ENCODE measurements at regions not wholly inside any gene's neighbourhood (a gene's known extent, or its start where the extent isn't known, plus 50 kb on each side); places are given as distances from the start of the nearest gene placed in this dataset.
"Not testable (repeated sequence)": the region's sequence is repeated elsewhere in the genome, so short reads cannot be mapped to it uniquely, and the experiment has no call there.

- DNase-seq (ENCODE audit: low spot score): no peak
These were observed 420.6 kb downstream of the RAB38 start for GRCh38 chr11:87754685-87755084.

DNA sequence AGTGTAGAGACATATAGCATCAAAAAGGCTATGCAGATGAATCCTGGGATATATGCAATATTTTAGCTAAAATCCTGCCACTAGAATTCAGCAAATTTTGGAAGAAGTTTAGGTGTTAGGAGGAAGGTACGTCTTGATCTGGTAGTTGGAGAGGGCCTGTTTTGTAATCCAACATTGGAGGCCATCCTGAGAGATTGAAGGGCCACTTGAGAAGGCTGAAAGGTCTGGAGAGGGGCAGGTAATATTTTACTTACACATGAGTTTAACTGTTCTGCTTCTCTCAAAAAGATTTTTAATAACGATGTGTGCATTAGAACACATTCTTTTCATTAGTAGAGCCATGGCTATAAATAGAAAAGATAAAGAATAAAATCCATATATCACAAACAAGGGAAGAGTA, 422.1 kb downstream of the RAB38 start:
- no peak for DNase-seq (ENCODE audit: low spot score)

DNA sequence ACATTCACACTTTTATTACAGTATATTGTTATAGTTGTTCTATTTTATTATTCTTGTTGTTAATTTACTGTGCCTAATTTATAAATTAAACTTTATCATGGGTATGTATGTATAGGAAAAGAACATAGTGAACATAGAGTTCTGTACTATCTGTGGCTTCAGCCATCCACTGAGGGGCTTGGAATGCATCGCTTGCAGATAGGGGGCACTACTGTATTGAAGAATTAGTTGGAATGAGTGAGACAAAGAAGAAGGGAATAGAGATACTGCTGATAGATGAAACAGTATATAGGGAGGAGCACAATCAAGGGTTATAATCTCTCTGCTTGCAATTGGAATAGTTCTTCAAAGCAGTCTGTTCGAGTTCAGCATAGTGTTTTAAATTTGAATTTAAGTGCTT, 432.2 kb downstream of the RAB38 start:
- no peak for DNase-seq (ENCODE audit: low spot score)

GRCh38 chr11:87740968-87741367, 434.3 kb downstream of the RAB38 start:
- DNase-seq (ENCODE audit: low spot score): no peak

- no peak for DNase-seq (ENCODE audit: low spot score)
These were observed 434.8 kb downstream of the RAB38 start for GRCh38 chr11:87740451-87740850.

DNA sequence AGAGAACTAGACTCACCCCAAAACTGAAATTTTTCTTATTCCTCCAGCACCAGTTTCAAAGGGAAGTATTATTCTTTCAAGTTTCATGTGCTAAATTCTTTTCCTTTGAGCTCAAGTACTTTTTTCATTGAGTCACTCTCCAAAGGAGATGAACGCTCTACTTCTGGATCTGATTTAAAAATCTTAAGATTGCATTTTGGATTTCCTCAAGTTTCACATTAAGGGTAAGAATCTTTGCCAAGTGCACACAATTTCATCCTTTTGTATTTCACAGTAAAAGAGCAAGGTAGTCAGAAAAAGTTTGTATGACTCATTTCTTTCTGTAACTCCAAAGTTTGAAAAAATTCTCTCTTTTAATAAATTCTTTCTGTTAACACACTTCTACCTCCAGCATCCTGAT, 435.5 kb downstream of the RAB38 start:
- no peak for DNase-seq (ENCODE audit: low spot score)

DNA sequence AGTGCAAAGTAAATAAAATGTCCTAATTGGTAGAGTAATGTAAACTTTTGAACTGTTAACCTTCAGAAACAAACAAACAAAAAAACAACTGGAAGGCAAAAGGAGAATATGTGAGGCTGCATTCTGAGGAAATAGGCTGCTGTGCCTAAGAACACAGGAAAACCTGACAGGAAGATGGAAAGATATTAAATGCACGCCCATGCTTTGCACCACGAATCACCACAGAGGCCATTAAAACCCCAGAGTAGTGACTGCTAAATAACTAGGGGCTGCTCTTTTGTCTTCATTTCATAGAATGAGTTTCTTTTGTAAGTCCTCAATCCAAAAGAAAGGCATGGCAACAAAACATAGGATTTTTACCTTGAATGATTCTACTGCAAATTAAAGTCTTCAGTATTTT, 436.0 kb downstream of the RAB38 start:
- DNase-seq (ENCODE audit: low spot score): no peak

DNA sequence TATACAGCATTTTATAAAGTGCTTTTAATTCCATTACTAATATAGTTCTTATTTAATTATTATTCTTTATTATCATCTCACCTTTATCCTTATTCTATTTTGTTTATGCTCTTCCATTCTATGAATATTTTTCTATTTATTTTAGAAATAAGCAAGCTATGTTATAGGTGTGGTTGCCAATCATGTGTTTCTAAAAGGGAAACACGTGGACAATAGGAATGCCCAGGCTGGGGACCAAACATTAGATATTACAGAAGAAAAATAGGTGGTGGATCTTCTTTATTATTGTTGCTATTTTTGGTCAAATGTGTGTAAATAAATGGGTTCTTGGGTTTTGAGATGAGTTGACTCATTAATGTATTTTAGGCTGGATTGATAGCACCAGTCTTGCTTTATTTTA, 438.3 kb downstream of the RAB38 start:
- no peak for DNase-seq (ENCODE audit: low spot score)

DNA sequence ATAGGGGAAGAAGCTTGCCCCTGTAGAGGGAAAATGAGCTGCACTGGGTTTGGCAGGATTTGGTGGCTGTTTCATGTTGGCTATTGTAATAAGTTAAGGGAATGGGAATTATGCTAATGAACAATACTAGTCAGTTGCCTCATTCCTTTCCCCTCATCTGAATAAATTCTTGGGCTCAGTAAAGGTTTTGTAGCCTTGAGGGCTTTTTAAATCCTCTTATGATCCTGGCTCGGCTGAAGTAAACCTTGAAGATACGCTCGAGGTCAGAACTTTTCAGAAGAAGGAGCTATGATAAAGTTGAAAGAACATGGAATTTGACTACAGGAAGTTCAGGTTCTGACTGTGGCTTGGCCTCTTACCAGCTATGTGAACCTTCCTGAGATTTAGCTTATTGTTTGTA, 448.7 kb downstream of the RAB38 start:
- DNase-seq (ENCODE audit: low spot score): no peak

DNA sequence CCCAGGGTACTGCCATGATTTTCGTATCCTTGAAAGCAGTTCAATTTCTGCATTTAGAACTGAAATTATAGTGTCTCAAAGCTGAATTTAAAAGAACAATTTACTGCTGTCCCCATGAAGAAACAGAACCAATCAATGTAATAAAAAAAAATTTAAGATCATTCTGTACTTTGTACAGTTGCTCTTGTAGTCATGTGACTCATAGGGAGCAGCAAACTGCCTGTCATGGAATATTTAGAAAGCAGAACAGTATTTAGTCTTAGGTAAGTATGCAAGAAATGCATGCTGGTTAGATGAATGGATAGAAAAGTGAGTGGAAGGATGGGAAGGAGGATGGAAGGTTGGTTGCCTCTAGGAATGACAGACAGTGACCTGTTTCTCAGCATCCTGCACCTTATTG, 450.9 kb downstream of the RAB38 start:
- DNase-seq (ENCODE audit: low spot score): no peak

- no peak for DNase-seq (ENCODE audit: low spot score)
These were observed 452.3 kb downstream of the RAB38 start for GRCh38 chr11:87722756-87723565.

DNA sequence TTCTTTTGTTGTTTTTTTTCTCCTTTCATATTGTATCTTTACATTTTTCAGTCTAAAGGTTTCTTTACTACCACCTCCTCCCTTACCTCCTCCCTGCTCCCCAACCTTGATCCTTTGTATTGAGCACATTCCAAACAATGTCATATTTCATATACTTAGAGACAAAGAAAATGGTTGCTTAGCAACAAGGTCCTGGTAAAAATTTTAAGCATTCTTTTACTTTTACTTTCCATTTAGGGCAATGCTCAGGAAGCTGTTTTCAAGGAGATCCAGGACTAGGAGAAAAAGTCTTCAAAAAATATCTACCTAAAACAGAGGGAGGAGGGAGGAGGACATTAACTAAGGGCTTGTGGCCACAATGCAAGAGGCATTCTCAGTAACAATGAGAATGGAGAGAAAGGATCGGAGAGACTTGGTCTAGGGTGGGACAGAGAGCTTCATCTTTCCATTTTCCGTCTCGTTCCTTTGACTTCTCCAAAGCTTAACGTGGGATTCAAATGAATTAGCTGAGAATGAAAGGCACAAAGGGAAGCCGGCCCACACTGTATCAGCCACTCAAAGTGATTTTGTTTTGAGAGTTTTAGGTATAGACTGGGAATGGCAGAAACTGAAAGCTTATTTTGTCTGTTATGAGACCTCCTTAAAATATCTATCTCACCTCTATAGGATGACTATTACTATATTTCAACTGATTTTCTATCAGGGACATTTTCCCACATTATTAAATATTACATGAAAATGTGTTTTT, 455.7 kb downstream of the RAB38 start:
- no peak for DNase-seq (ENCODE audit: low spot score)

DNA sequence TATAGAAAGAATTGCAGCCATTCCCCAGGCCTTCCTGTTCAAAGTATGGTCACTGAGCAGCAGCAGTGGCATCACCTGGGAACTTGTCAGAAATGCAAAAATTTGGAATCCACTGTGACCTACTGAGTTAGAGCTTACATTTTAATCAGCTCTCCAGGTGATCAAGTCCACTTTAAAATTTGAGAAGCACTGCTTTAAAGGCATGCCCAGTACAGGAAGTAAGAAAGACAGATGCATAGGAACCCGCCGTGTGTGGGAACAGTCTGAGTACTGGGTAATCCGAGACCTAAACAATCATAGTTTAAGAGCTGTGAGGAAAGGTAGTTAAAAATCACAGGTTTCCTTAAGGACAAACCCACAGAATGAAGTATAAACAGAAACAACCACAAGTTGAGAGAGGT, 462.4 kb downstream of the RAB38 start:
- no peak for DNase-seq (ENCODE audit: low spot score)

DNA sequence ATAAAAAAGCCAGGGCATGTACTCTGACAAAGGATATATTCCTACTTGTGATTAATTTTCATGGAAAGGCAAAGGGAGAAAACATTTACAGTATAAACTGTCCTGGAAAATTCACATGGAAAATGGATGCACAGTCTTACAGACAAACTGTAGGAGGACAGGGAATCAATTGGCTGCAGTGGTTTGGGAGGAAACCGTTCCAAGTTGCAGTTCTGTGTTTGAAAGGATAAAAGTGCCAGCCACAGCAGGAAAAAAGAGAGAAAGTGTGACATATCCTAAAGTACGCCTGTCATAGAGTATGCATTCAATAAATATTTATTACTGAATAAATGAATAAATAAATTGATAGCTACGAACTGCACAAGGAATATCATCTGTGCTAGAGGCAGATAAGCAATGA, 462.9 kb downstream of the RAB38 start:
- no peak for DNase-seq (ENCODE audit: low spot score)

DNA sequence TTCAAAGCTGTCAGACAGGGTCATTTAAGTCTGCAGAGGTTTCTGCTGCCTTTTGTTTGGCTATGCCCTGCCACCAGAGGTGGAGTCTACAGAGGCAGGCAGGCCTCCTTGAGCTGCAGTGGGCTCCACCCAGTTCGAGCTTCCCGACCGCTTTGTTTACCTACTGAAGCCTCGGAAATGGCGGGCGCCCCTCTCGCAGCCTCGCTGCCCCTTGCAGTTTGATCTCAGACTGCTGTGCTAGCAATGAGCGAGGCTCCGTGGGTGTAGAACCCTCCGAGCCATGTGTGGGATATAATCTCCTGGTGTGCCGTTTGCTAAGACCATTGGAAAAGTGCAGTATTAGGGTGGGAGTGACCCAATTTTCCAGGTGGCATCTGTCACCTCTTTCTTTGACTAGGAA, 471.7 kb downstream of the RAB38 start:
- not testable (repeated sequence) for DNase-seq (ENCODE audit: low spot score)

DNA sequence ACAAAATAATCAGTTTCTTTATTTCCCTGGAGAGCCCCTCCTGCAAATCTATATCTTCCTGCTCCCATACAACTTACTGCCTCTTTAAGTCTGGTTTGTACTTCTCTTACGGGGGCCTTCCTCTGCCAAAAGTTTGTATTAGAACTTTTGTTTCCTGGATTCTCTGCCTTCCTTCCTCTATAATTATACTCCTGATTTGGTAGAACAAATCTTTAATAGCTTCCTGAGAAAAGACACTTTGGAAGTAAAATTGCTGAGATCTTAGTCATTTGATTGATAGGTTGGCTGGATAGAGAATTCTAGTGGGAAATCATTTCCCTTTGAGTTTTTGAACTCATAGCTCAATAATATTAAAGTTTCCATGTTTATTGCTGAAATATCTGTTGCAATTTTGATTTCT, 499.2 kb downstream of the RAB38 start:
- DNase-seq (ENCODE audit: low spot score): no peak

DNA sequence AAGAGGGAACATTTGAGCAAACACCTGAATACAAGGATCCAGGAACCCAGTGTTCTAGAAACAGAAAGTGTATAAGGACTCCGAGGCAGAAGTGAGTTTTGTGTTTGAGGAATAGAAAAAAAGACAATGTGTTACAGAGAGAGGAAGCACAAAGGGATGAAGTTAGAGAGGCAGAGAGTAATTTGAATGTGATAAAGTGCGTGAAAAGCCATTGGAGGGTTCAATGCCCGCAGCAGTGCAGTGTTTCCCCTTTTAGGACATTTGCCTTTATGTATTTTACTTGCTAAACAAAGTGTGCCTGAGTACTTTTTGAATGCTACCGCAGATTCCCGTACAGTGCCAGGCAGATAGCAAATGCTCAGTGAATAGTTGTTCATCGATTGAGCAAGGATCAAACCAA, 508.5 kb downstream of the RAB38 start:
- no peak for DNase-seq (ENCODE audit: low spot score)

DNA sequence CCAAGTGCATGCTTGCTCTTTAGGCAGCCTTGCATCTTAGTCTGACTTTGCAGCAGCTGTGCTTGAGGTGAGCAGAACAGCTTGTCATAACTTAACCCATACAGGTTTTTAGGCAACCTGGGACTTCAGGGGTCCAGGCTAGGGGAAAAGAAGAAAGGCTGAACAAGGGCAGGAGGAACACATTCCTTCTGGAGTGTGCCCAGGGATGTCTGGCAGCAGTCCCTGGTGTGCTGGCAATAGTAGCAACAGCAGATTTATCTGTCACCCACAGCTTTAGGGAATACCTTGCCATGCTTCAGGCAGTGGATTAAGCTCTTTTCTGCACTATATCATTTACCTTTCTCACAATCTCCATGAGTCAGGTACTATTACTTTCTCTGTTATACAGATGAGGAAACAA, 513.0 kb downstream of the RAB38 start:
- DNase-seq (ENCODE audit: low spot score): no peak

DNA sequence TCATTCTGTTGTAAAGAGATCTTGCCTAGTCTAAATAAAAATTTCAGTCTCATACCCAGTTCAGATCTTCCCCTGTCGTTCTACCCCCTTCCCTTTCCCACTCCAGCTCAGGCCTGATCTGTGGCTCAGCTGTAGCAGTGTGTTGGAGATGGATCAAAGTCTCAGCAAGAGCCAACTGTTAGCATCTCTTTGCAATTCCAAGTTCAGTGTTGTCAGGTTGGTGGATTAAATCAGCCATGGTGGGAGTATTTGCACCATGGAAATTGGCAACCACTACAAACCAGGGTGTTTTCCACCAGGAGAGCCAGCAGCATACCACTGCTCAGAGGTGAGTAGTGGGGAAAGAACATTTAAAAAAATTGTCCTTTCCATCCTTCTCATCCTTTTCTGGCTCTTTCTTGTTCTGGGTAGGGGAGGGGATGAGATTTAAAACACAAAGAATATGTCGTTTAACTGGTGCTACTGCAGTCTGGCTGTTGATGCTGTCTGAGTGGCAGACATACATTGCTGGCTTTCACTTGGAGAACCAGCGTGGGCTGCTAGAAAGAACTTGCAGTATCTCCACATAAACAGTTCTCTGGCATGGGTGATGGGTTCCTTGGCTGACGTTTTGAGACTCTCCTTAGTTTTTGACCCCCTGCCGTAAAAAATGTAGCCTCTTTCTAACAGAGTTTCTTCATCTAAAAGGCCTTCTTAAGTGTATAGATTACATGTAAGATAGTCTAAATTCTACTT, 514.1 kb downstream of the RAB38 start:
- no peak for DNase-seq (ENCODE audit: low spot score)

DNA sequence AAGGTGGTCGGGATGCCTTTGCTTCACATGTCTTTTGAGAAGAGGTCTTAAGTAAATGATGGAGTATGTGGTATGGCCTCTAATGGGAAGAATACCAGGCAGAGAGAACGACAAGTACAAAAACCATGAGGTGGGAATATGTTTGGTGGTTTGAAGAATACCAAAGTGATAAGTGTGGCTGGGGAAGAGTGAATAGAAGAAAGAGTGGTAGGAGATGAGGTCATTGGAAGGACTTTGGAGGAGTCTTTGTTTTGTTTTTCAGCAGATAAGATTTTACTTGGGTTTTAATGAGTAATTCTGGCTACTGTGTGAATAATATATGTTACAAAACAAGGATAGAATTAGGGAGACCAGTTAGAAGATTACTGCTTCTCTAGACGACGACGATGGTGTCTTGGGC, 515.4 kb downstream of the RAB38 start:
- DNase-seq (ENCODE audit: low spot score): no peak

DNA sequence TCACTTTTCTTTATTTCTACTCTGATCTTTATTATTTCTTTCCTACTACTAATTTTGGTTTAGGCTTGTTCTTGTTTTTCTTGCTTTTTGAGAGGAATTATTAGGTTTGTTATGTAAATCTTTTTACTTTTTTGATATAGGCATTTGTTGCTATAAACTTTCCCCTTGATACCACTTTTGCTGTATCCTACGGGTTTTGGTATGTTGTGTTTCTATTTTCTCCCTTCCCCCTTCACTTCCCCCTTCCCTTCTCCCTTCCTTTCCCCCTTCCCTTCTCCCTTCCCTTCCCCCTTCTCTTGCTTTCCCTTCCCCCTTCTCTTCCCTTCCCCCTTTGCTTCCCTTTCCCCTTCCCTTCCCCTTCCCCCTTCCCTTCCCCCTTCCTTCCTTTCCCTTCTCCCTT, 529.6 kb downstream of the RAB38 start:
- DNase-seq (ENCODE audit: low spot score): no peak

- DNase-seq (ENCODE audit: low spot score): no peak
These were observed 535.4 kb downstream of the RAB38 start for GRCh38 chr11:87639753-87640364.

GRCh38 chr11:87635001-87635400, 540.2 kb downstream of the RAB38 start:
- no peak for DNase-seq (ENCODE audit: low spot score)
